ENCODE measurements at regions not wholly inside any gene's neighbourhood (a gene's known extent, or its start where the extent isn't known, plus 50 kb on each side); places are given as distances from the start of the nearest gene placed in this dataset.

DNA sequence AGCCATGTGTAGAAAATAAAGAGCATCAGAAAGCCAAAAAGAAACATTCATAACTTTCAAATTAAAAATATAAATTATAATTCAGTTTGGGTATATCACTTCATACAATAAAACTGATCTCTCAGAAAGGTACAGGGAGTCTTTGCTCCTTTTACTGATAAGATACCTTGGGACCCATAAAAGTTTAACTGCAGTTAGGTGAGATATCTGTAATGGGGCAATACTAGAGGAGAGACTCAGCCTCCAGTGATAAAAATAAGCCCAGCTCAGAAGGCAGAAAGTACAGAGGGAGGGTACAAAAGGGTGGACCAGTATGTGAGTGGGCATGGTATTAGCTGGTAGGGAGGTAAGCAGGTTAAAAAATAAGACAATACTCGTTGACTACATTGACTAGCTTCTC is 180.9 kb upstream of the AGTR2 start:
- Histone ChIP-seq H3K79me1 (ENCODE audit: low read depth in 1 of 2, low read length in 2 of 2) (no peaks in the 10 kb centered on the region), H3K27ac (ENCODE audit: insufficient read depth, low read length) (no peak overlapping the region), H3K4me3 (ENCODE audit: insufficient read depth, low read depth, low read length) (no peak overlapping the region), H4K8ac (ENCODE audit: low read depth in 2 of 2, low read length in 2 of 2) (no peak overlapping the region), H2AFZ (replicated peaks; ENCODE audit: low read length, poor library complexity) (no peak overlapping the region), H3K14ac (replicated peaks; ENCODE audit: low read depth, low read length) (no peak overlapping the region), H3K36me3 (ENCODE audit: control insufficient read depth, insufficient read depth, low read length) (no peaks in the 10 kb centered on the region), H2BK20ac (ENCODE audit: low read depth, low read length) (no peak overlapping the region), H2BK120ac (ENCODE audit: low read depth, low read length) (no peak overlapping the region), H4K91ac (ENCODE audit: insufficient read depth, low read depth, low read length) (no peak overlapping the region), H3K9me3 (ENCODE audit: control insufficient read depth, insufficient read depth, low read length) (peaks cover 5% of the 10 kb centered on the region), H2BK15ac (ENCODE audit: low read depth, low read length) (no peak overlapping the region), H3K9me1 (ENCODE audit: insufficient read depth, low read length) (no peaks in the 10 kb centered on the region), H4K20me1 (ENCODE audit: insufficient read depth, low read length) (no peaks in the 10 kb centered on the region), H3K4ac (ENCODE audit: low read depth, low read length) (no peak overlapping the region), H2AK5ac (ENCODE audit: low read depth, low read length) (no peak overlapping the region), H3K27me3 (ENCODE audit: control insufficient read depth, insufficient read depth, low read length) (peaks cover 6% of the 10 kb centered on the region; the same call in 1 of the 2 replicates), H3K23ac (ENCODE audit: low read depth, low read length) (no peak overlapping the region), H2BK5ac (ENCODE audit: low read depth, low read length, poor library complexity, severe bottlenecking) (no peak overlapping the region), H3K18ac (ENCODE audit: low read depth, low read length) (no peak overlapping the region), H3K4me1 (ENCODE audit: control insufficient read depth, insufficient read depth, low read length) (no peaks in the 10 kb centered on the region), H2AK9ac (replicated peaks; ENCODE audit: low read depth, low read length, poor library complexity) (no peak overlapping the region), H3K4me2 (ENCODE audit: low read depth, low read length) (no peak overlapping the region), H3K9ac (ENCODE audit: low read depth, low read length) (no peak overlapping the region), H4K5ac (ENCODE audit: low read depth, low read length) (no peak overlapping the region), H3K56ac (ENCODE audit: extremely low read depth, insufficient read depth, low read length) (no peak overlapping the region)
- POLR2A ChIA-PET (ENCODE audit: unreplicated experiment), result no interaction called here
- intact Hi-C loops (cut with micrococcal nuclease), result no loop called here
- in situ Hi-C loops (cut with MboI; ENCODE audit: low sequenced_read_pairs), result no loop called here
- no CpG with 5 or more reads among the region's 1 CpG for WGBS, 2 experiments (ENCODE audit: extremely low coverage in 2 of 2, insufficient read length in 1 of 2)
- ATAC-seq (ENCODE audit: low read depth) (no peak), DNase-seq (no peak)
- BruUV-seq (replicated peaks), result no TSS peak
- no peak for TF ChIP-seq FOS (IDR thresholded peaks at IDR 0.05; ENCODE audit: low read depth, low read length)
- no peak for TF ChIP-seq MAZ (IDR thresholded peaks at IDR 0.05; ENCODE audit: borderline replicate concordance, low read depth, low read length)
- no peak for TF ChIP-seq POLR2A (IDR thresholded peaks at IDR 0.05; ENCODE audit: low read depth, low read length)
- no peak for TF ChIP-seq MAFK (IDR thresholded peaks at IDR 0.05; ENCODE audit: low read depth, low read length)
- TF ChIP-seq CHD1 (IDR thresholded peaks at IDR 0.05; ENCODE audit: low read depth, low read length), result no peak
- no peak for TF ChIP-seq BHLHE40 (IDR thresholded peaks at IDR 0.05; ENCODE audit: low read depth, low read length)
- no peak for TF ChIP-seq CEBPB (IDR thresholded peaks at IDR 0.05; ENCODE audit: low read depth, low read length)
- TF ChIP-seq, protein P1, sequence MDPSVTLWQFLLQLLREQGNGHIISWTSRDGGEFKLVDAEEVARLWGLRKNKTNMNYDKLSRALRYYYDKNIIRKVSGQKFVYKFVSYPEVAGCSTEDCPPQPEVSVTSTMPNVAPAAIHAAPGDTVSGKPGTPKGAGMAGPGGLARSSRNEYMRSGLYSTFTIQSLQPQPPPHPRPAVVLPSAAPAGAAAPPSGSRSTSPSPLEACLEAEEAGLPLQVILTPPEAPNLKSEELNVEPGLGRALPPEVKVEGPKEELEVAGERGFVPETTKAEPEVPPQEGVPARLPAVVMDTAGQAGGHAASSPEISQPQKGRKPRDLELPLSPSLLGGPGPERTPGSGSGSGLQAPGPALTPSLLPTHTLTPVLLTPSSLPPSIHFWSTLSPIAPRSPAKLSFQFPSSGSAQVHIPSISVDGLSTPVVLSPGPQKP (IDR thresholded peaks at IDR 0.05; ENCODE audit: borderline replicate concordance, low read depth, low read length), result no peak
- no peak for TF ChIP-seq NFE2L2 (IDR thresholded peaks at IDR 0.05; ENCODE audit: low read depth, low read length)
- no peak for TF ChIP-seq RCOR1 (IDR thresholded peaks at IDR 0.05; ENCODE audit: insufficient replicate concordance, low read length)
- TF ChIP-seq CTCF (conservative IDR thresholded peaks at IDR 0.05; ENCODE audit: low read depth, low read length), result no peak
- TF ChIP-seq SMC3 (IDR thresholded peaks at IDR 0.05; ENCODE audit: low read depth, low read length), result no peak
- TF ChIP-seq RAD21 (IDR thresholded peaks at IDR 0.05; ENCODE audit: low read length), result no peak
- TF ChIP-seq, protein P2, sequence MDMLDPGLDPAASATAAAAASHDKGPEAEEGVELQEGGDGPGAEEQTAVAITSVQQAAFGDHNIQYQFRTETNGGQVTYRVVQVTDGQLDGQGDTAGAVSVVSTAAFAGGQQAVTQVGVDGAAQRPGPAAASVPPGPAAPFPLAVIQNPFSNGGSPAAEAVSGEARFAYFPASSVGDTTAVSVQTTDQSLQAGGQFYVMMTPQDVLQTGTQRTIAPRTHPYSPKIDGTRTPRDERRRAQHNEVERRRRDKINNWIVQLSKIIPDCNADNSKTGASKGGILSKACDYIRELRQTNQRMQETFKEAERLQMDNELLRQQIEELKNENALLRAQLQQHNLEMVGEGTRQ (IDR thresholded peaks at IDR 0.05; ENCODE audit: low read depth, low read length), result no peak
- TF ChIP-seq RFX5 (IDR thresholded peaks at IDR 0.05; ENCODE audit: low read depth, low read length), result no peak
- TF ChIP-seq MXI1 (IDR thresholded peaks at IDR 0.05; ENCODE audit: borderline replicate concordance, low read depth, low read length), result no peak
- dilution Hi-C loops (cut with HindIII; ENCODE audit: low sequenced_read_pairs, unreplicated experiment), result no loop called here
- CTCF ChIA-PET, result interaction anchor here (0.7 kb wide), 1 partner anchor 13 kb away, joined by 3 read pairs; no protein-coding TSS in a partner anchor
